ENCODE measurements at regions not wholly inside any gene's neighbourhood (a gene's known extent, or its start where the extent isn't known, plus 50 kb on each side); places are given as distances from the start of the nearest gene placed in this dataset.

DNA sequence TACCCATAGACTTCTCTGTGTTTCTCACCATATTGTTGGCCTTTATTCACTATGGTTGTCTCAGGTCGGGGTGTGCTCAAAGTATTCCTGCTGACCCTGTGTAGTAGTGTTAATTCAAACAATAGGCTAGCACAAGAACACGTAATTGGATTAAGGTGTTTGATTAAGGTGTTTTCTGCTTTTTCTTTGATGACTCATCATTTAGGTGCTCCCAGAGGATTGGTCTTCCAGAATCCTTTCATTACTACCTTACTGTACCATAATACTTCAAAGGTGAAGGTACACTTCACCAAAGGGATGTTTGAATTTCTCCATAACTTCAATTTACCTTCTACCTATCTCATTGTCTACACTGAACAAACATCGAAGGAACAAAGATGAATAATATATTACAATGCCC, 121.7 kb upstream of the CCDC160 start:
- Histone ChIP-seq H3K4me1 (replicated peaks; ENCODE audit: insufficient read depth) (no peaks in the 10 kb centered on the region), H3K4me2 (no peak overlapping the region), H3F3A (ENCODE audit: insufficient read depth, low read depth) (no peaks in the 10 kb centered on the region), H4K20me1 (ENCODE audit: insufficient read depth) (no peaks in the 10 kb centered on the region), H3K79me2 (ENCODE audit: low read depth) (no peaks in the 10 kb centered on the region), H3K9me3 (ENCODE audit: insufficient read depth, low read depth) (no peaks in the 10 kb centered on the region), H3K36me3 (ENCODE audit: low read depth) (no peaks in the 10 kb centered on the region), H3K27me3 (ENCODE audit: insufficient read depth, low read depth) (no peaks in the 10 kb centered on the region), H3K27ac (no peak overlapping the region), H3K4me3 (no peak overlapping the region), H3K9me2 (ENCODE audit: insufficient read depth) (no peaks in the 10 kb centered on the region), H2AFZ (no peak overlapping the region)
- POLR2A ChIA-PET (ENCODE audit: unreplicated experiment), result no interaction called here
- no TSS peak for BruUV-seq (replicated peaks)
- TF ChIP-seq EZH2 (IDR thresholded peaks at IDR 0.05; ENCODE audit: low read depth), result no peak
- TF ChIP-seq, protein P1, sequence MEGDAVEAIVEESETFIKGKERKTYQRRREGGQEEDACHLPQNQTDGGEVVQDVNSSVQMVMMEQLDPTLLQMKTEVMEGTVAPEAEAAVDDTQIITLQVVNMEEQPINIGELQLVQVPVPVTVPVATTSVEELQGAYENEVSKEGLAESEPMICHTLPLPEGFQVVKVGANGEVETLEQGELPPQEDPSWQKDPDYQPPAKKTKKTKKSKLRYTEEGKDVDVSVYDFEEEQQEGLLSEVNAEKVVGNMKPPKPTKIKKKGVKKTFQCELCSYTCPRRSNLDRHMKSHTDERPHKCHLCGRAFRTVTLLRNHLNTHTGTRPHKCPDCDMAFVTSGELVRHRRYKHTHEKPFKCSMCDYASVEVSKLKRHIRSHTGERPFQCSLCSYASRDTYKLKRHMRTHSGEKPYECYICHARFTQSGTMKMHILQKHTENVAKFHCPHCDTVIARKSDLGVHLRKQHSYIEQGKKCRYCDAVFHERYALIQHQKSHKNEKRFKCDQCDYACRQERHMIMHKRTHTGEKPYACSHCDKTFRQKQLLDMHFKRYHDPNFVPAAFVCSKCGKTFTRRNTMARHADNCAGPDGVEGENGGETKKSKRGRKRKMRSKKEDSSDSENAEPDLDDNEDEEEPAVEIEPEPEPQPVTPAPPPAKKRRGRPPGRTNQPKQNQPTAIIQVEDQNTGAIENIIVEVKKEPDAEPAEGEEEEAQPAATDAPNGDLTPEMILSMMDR (conservative IDR thresholded peaks at IDR 0.05), result no peak
- CTCF ChIA-PET, result no interaction called here
- intact Hi-C loops (cut with micrococcal nuclease; ENCODE audit: unreplicated experiment), result no loop called here
- no peak for DNase-seq

DNA sequence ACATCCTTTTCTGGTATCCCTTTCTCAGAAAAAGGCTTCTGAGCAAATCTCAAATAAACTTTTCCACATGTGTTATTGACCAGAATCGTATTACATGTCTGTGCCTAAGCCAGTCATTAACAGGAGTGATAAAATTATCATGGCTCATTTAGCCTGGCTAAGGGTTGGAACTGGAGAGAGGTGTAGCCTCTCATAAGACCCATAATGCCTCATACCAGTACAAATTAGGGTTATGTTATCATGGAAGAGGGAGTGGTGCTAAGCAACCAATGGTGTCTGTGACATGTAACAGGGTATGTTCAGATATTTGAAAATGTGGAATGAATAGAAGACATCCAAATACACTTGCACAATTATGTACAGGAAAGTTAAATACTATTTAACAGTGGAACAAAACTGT, 99.6 kb upstream of the CCDC160 start:
- TF ChIP-seq, protein P1 (conservative IDR thresholded peaks at IDR 0.05), result no peak
- no peaks in the 10 kb centered on the region for H3K9me3 ChIP-seq (ENCODE audit: insufficient read depth, low read depth)
- H3K9me2 ChIP-seq (ENCODE audit: insufficient read depth), result no peaks in the 10 kb centered on the region
- no peak overlapping the region for H3K4me3 ChIP-seq
- DNase-seq, result no peak
- H2AFZ ChIP-seq, result no peak overlapping the region
- CTCF ChIA-PET, result no interaction called here
- H4K20me1 ChIP-seq (ENCODE audit: insufficient read depth), result no peaks in the 10 kb centered on the region
- no peaks in the 10 kb centered on the region for H3F3A ChIP-seq (ENCODE audit: insufficient read depth, low read depth)
- POLR2A ChIA-PET (ENCODE audit: unreplicated experiment), result no interaction called here
- no peaks in the 10 kb centered on the region for H3K36me3 ChIP-seq (ENCODE audit: low read depth)
- BruUV-seq (replicated peaks), result no TSS peak
- H3K27ac ChIP-seq, result no peak overlapping the region
- no peaks in the 10 kb centered on the region for H3K4me1 ChIP-seq (replicated peaks; ENCODE audit: insufficient read depth)
- intact Hi-C loops (cut with micrococcal nuclease; ENCODE audit: unreplicated experiment), result no loop called here
- no peak overlapping the region for H3K4me2 ChIP-seq
- no peaks in the 10 kb centered on the region for H3K27me3 ChIP-seq (ENCODE audit: insufficient read depth, low read depth)
- no peaks in the 10 kb centered on the region for H3K79me2 ChIP-seq (ENCODE audit: low read depth)

DNA sequence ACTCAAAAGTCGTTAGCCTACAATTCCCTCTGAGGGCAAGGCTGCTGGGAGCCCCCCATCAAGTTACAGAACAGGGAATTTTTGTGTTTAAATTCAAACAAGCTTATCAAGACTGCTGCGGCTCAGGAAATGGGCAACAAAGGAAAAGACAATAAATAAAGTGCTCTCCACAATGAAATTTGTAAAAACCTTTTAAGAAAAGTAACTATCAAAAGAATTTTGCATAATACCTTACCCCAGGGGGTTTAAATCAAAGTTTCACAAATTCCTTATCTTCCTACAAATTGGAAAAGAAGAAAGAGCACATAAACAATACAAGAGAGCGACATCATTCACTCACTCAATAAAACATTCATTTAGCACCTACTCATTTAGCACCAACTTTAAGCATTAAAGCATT, 97.9 kb upstream of the CCDC160 start:
- Histone ChIP-seq H3K4me3 (no peak overlapping the region), H2AFZ (no peak overlapping the region), H3K9me3 (ENCODE audit: insufficient read depth, low read depth) (no peaks in the 10 kb centered on the region), H3K27me3 (ENCODE audit: insufficient read depth, low read depth) (no peaks in the 10 kb centered on the region), H3K9me2 (ENCODE audit: insufficient read depth) (no peaks in the 10 kb centered on the region), H3K36me3 (ENCODE audit: low read depth) (no peaks in the 10 kb centered on the region), H4K20me1 (ENCODE audit: insufficient read depth) (no peaks in the 10 kb centered on the region), H3K4me2 (no peak overlapping the region), H3F3A (ENCODE audit: insufficient read depth, low read depth) (no peaks in the 10 kb centered on the region), H3K79me2 (ENCODE audit: low read depth) (no peaks in the 10 kb centered on the region), H3K27ac (no peak overlapping the region), H3K4me1 (replicated peaks; ENCODE audit: insufficient read depth) (no peaks in the 10 kb centered on the region)
- intact Hi-C loops (cut with micrococcal nuclease; ENCODE audit: unreplicated experiment), result no loop called here
- ChIA-PET CTCF (no interaction called here), POLR2A (ENCODE audit: unreplicated experiment) (no interaction called here)
- DNase-seq, result no peak
- TF ChIP-seq EZH2 (IDR thresholded peaks at IDR 0.05; ENCODE audit: low read depth), result no peak
- TF ChIP-seq, protein P1 (conservative IDR thresholded peaks at IDR 0.05), result no peak
- no TSS peak for BruUV-seq (replicated peaks)

Measured in PC-9 (cell line).